OCI-LY3 (cell line): ENCODE measurements at regions not wholly inside any gene's neighbourhood (a gene's known extent, or its start where the extent isn't known, plus 50 kb on each side); places are given as distances from the start of the nearest gene placed in this dataset.

Source experiments
- H2AFZ ChIP-seq: fragments of 200-600, 300-600 bp; shearing (Covaris generic); 2 replicates; pipeline ENCODE4 v1.6.0; 2014; ENCODE audit warnings: antibody characterized with exemption, low read depth, low read length
- H3K27ac ChIP-seq: fragments of 200-600, 300-600 bp; sonication (generic); 2 replicates; pipeline ENCODE4 v1.5.1; 2014; ENCODE audit warnings: mild to moderate bottlenecking, low read length, moderate library complexity, mixed read lengths
- H3K27me3 ChIP-seq: fragments of 200-600, 300-600 bp; sonication (generic); 2 replicates; pipeline ENCODE4 v1.6.1; 2014; ENCODE audit warnings: low read depth, low read length, mixed read lengths
- H3K36me3 ChIP-seq: fragments of 200-600, 300-600 bp; sonication (generic); replicated peaks from 2 replicates; pipeline ENCODE3; 2014; ENCODE audit warnings: low read depth, low read length, mixed read lengths
- H3K4me1 ChIP-seq: fragments of 300-600, 200-600 bp; sonication (generic); 2 replicates; pipeline ENCODE4 v1.6.1; 2014; ENCODE audit warnings: low read length, mixed read lengths
- H3K4me2 ChIP-seq: fragments of 200-600, 300-600 bp; sonication (generic); 2 replicates; pipeline ENCODE4 v1.6.1; 2014; ENCODE audit warnings: low read length, mixed read lengths
- H3K4me3 ChIP-seq: fragments of 300-600, 200-600 bp; sonication (generic); 2 replicates; pipeline ENCODE4 v1.5.1; 2014; ENCODE audit warnings: antibody characterized with exemption, mild to moderate bottlenecking, low read length, moderate library complexity
- H3K79me2 ChIP-seq: fragments of 300-600, 200-600 bp; shearing (Covaris generic); 2 replicates; pipeline ENCODE4 v1.6.1; 2014; ENCODE audit warnings: mild to moderate bottlenecking, low read length, mixed read lengths
- H3K9ac ChIP-seq: fragments of 300-600, 200-600 bp; shearing (Covaris generic); 2 replicates; pipeline ENCODE4 v1.6.0; 2014; ENCODE audit warnings: mild to moderate bottlenecking, low read length, moderate library complexity
- H3K9me3 ChIP-seq: fragments of 200-600, 300-600 bp; shearing (Covaris generic); 2 replicates; pipeline ENCODE4 v1.6.1; 2014; ENCODE audit warnings: low read length, mixed read lengths; ENCODE audit not compliant: insufficient read depth
- H4K20me1 ChIP-seq: fragments of 200-600, 300-600 bp; sonication (generic); 2 replicates; pipeline ENCODE4 v1.6.1; 2016; ENCODE audit warnings: low read length, mixed read lengths; ENCODE audit not compliant: insufficient read depth
- CTCF ChIP-seq: fragments of 200-600, 300-600 bp; sonication (generic); IDR thresholded peaks from 2 replicates; pipeline ENCODE4 v1.5.1; 2014; ENCODE audit warnings: antibody characterized with exemption, low read length, low read depth
- EZH2phosphoT487 ChIP-seq: fragments of 200-600 bp; shearing (Covaris generic); IDR thresholded peaks from 2 replicates; pipeline ENCODE4 v1.6.1; 2018; ENCODE audit warnings: antibody characterized with exemption, mixed run types, low read depth

DNA sequence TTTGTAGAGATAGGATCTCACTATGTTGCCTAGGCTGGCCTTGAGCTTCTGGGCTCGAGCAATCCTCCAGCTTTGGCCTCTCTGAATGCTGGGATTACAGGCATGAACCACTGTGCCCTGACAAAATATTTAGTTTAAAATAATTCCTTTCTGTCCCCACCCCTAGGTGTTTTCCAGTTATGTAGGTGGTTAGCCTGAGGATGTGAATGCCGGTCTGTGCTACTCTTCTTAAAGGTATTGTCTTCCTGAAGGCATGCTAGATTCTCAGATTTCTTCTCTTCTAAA is 56.7 kb upstream of the BASP1 start:
- no peaks in the 10 kb centered on the region for H3K4me1 ChIP-seq
- no peak overlapping the region for H2AFZ ChIP-seq
- H3K9me3 ChIP-seq: no peaks in the 10 kb centered on the region
- H3K4me3 ChIP-seq: no peak overlapping the region
- no peaks in the 10 kb centered on the region for H3K36me3 ChIP-seq
- H3K79me2 ChIP-seq: no peaks in the 10 kb centered on the region
- no peak overlapping the region for H3K9ac ChIP-seq
- no peak for TF ChIP-seq CTCF
- no peak for TF ChIP-seq EZH2phosphoT487
- H3K4me2 ChIP-seq: no peak overlapping the region
- H4K20me1 ChIP-seq: no peaks in the 10 kb centered on the region
- no peak overlapping the region for H3K27ac ChIP-seq
- H3K27me3 ChIP-seq: no peaks in the 10 kb centered on the region

- H2AFZ ChIP-seq: no peak overlapping the region
- H3K4me2 ChIP-seq: no peak overlapping the region
- H3K27ac ChIP-seq: no peak overlapping the region
- H3K9ac ChIP-seq: no peak overlapping the region
- no peak for TF ChIP-seq EZH2phosphoT487
- no peak for TF ChIP-seq CTCF
- no peaks in the 10 kb centered on the region for H3K9me3 ChIP-seq
- H3K4me3 ChIP-seq: no peak overlapping the region
- H3K4me1 ChIP-seq: no peaks in the 10 kb centered on the region
- no peaks in the 10 kb centered on the region for H3K79me2 ChIP-seq
- no peaks in the 10 kb centered on the region for H3K27me3 ChIP-seq
- H4K20me1 ChIP-seq: no peaks in the 10 kb centered on the region
- no peaks in the 10 kb centered on the region for H3K36me3 ChIP-seq
These were observed 55.8 kb upstream of the BASP1 start for GRCh38 chr5:17161662-17162061.

- H3K27me3 ChIP-seq: no peaks in the 10 kb centered on the region
- no peaks in the 10 kb centered on the region for H3K36me3 ChIP-seq
- no peak overlapping the region for H3K9ac ChIP-seq
- no peaks in the 10 kb centered on the region for H3K79me2 ChIP-seq
- no peaks in the 10 kb centered on the region for H3K9me3 ChIP-seq
- no peaks in the 10 kb centered on the region for H3K4me1 ChIP-seq
- H3K4me2 ChIP-seq: no peak overlapping the region
- H4K20me1 ChIP-seq: no peaks in the 10 kb centered on the region
- TF ChIP-seq EZH2phosphoT487: no peak
- TF ChIP-seq CTCF: no peak
- H2AFZ ChIP-seq: no peak overlapping the region
- no peak overlapping the region for H3K4me3 ChIP-seq
- H3K27ac ChIP-seq: no peak overlapping the region
These were observed 54.2 kb upstream of the BASP1 start for GRCh38 chr5:17163221-17163620.

GRCh38 chr5:17167171-17167891 is 50.1 kb upstream of the BASP1 start:
- no peaks in the 10 kb centered on the region for H3K4me1 ChIP-seq
- no peak overlapping the region for H2AFZ ChIP-seq
- H3K27ac ChIP-seq: no peak overlapping the region
- no peaks in the 10 kb centered on the region for H3K36me3 ChIP-seq
- no peaks in the 10 kb centered on the region for H3K27me3 ChIP-seq
- H3K79me2 ChIP-seq: no peaks in the 10 kb centered on the region
- H3K4me3 ChIP-seq: no peak overlapping the region
- H3K9ac ChIP-seq: no peak overlapping the region
- H4K20me1 ChIP-seq: no peaks in the 10 kb centered on the region
- H3K9me3 ChIP-seq: no peaks in the 10 kb centered on the region
- no peak for TF ChIP-seq EZH2phosphoT487
- TF ChIP-seq CTCF: no peak
- H3K4me2 ChIP-seq: no peak overlapping the region
